GM19240 (cell line): ENCODE measurements at regions not wholly inside any gene's neighbourhood (a gene's known extent, or its start where the extent isn't known, plus 50 kb on each side); places are given as distances from the start of the nearest gene placed in this dataset.
"Not testable (repeated sequence)": the region's sequence is repeated elsewhere in the genome, so short reads cannot be mapped to it uniquely, and the experiment has no call there.

ENCODE experiments used
- DNase-seq: peaks from one replicate; pipeline ENCODE4 v3.0.0; 2011; ENCODE audit warnings: low spot score; ENCODE audit not compliant: insufficient read length

DNA sequence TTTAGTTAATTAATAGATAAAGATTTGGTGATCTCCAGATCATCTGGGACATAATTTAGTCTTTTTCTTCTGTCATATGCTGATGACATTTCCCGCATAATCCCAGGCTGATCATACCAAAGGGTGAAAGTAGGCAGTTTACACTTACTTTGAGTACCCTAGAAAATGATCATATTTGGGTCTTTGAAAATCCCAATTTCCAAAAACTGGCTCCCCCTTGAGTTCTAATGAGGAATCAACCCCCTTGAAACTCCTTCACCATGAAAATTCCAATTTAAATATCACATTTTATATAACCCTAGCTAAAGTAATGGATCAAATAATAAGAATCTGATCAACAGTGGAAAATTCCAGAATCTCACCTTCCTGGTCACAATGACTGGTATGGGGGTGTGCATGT, 223.4 kb downstream of the NAF1 start:
- no peak for DNase-seq

DNA sequence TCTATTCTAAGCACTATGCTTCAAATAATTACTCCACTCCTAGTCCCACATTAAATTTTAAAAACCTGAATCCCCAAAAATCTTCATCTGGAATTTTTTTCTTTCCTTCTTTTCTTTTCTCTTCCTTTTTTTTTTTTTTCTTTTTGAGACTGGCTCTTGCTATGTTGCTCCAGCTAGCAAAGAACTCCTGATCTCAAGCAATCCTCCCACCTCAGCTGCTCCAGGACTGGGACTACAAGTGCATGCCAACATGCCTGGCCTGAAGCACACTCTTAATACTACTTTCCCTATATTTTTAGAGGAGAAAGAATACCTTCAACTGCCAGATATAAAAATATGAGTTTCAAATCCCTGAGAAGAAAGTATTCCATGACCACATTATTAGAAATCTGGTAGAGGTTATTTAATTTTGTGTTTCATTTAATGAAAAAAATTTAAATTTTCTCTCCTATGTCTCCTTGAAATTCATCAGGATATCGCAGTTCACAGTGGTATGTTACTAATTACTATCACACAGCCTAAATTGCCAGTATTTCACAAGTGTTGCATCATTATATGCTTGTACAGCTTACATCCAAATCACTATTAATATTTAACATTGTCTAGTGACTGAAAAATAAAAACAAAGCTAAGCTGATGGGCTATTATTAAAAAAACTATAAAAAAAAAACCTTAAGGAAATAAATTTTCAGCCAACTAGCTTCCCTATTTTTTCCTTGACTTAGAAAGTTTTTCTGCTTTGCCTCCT, 227.8 kb downstream of the NAF1 start:
- DNase-seq = no peak

DNA sequence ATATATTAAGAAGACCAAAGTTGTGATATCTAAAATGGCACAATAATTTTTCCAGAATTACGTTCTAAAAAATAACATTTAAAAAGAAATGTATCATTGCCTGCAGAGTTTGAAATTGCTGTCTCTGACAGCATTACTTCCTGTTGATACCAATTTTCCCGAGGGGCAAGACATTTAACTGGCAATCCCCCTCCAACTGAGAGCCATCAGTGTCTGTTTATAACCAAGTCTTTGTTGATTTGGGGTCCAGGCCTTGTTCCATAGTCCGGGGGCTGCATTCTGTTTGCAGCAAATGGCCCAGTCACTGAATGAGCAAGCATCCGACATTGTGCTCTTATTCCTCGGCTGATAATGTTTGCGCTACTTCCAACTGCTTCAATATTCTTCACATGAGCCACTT, 231.5 kb downstream of the NAF1 start:
- DNase-seq = no peak

GRCh38 chr4:162931286-162931685, 235.4 kb downstream of the NAF1 start:
- DNase-seq = no peak

- DNase-seq = no peak
These were observed 245.4 kb downstream of the NAF1 start for GRCh38 chr4:162921178-162921785.

GRCh38 chr4:162920649-162921048, 246.0 kb downstream of the NAF1 start:
- no peak for DNase-seq

- no peak for DNase-seq
These were observed 254.2 kb downstream of the NAF1 start for GRCh38 chr4:162912482-162912881.

- no peak for DNase-seq
These were observed 255.3 kb downstream of the NAF1 start for GRCh38 chr4:162911349-162911748.

DNA sequence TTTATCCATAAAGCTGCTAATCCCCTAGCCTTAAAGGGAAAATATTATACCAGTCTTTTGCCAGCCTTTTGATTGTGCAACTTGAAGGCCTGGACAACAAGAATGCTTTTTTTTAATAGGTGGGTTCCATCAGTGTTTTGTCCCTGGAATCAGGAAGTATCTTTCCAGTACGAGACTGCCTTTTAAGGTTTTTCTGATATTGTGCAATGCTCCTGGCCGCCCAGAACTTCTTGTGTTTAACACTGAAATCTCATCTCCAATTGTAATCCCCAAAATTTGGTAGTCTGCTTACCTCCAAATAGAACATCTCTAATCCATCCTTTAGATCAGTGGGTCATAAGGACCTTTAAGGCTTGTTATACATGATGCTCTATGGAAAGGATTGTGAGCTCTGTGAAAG, 256.7 kb downstream of the NAF1 start:
- DNase-seq = no peak

DNA sequence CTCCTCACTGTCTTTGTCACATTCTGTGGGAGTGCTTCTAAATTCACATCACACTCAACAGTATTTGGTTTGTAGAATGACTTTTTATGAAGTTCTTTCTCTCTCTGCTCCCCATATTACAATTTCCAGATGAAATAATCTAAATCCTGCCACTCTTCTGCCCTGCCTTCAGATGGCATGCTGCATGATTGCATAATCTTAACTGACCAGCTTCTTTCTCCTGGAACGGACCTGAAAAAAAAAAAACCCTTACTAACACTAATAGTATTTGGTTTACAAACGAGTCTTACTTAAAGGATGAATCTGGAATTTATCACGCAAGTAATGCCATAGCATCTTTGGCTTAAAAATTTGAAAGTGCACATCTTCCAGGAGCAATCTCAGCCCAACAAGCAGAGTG, 272.3 kb downstream of the NAF1 start:
- DNase-seq = no peak

GRCh38 chr4:162891788-162892707, 274.6 kb downstream of the NAF1 start:
- peak; percentile 19 for DNase-seq

DNA sequence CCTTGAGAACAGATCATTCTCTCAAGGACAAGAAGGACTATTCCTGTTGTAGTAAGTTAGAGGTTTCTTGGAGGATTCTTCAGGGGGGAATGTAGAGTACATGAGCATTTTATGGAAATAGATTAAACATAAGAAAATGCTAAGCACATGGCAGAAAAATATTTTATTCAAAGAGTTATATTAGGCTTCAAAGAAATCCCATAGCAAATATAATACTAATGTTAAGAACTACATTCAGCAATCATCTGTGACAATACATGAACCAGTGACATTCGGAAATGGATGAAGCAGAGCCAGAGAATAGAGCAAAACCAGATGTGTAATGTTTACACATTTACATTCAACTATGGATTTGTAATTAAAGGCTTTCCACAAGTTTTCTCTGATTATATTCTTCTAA, 288.6 kb downstream of the NAF1 start:
- no peak for DNase-seq

GRCh38 chr4:162874748-162875147, 291.9 kb downstream of the NAF1 start:
- no peak for DNase-seq

GRCh38 chr4:162871990-162872389, 294.7 kb downstream of the NAF1 start:
- DNase-seq = no peak

- DNase-seq = no peak
These were observed 297.5 kb downstream of the NAF1 start for GRCh38 chr4:162869157-162869556.

DNA sequence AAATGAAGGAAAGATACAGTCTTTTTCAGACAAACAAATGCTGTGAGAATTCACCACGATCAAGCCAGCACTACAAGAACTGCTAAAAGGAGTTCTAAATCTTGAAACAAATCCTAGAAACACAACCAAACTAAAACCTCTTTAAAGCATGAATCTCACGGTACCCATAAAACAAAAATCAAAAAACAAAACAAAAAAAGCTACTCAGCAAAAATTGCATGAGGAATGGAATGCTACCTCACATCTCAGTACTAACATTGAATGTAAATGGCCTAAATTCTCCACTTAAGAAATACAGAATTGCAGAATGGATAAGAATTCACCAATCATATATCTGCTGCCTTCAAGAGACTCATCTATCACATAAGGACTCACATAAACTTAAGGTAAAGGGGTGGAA, 300.1 kb downstream of the NAF1 start:
- no peak for DNase-seq

DNA sequence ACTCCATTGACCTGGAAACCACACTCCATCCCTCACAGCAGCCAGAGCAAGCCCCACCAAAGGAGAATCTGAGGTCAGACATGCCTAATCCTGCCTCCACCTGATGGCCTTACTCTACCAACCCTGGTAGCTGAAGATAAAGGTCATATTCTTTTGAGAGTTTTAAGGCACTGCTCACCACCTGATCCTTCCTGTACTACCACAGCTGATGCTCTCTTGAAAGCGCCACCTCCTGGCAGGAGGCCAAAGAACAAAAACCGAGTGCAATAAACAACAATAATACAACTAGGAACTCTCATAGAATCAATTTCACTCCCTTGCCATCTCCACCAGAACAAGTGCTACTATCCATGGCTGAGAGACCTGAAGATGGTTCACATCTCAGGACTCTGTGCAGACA, 301.6 kb downstream of the NAF1 start:
- no peak for DNase-seq

- no peak for DNase-seq
These were observed 312.9 kb downstream of the NAF1 start for GRCh38 chr4:162853788-162854187.

GRCh38 chr4:162852642-162853041, 314.0 kb downstream of the NAF1 start:
- no peak for DNase-seq

GRCh38 chr4:162851241-162851758, 315.4 kb downstream of the NAF1 start:
- not testable (repeated sequence) for DNase-seq

DNA sequence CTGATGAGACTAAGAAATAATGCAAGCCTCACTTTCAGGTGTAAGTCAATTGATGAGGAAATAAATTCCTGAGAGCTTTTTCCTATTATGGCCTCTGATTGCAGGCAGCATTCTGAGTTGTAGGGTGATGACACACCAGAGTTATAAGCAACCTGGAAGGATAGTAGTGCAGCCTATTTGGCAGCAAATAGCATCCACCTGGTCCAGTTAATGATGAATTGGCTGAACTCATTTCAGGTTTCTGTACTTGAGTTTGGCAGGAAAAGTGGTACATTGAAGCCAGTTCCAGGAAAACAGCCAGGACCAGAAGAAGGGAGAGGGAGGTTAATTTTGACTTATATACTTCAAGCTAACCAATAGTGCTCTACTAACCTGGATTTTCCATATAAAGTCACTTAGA, 316.8 kb downstream of the NAF1 start:
- DNase-seq = no peak

- DNase-seq = no peak
These were observed 318.6 kb downstream of the NAF1 start for GRCh38 chr4:162847945-162848549.
